Caco-2 (cell line): ENCODE measurements at regions not wholly inside any gene's neighbourhood (a gene's known extent, or its start where the extent isn't known, plus 50 kb on each side); places are given as distances from the start of the nearest gene placed in this dataset.

Source experiments
- BruUV-seq: library from RNA; stranded (reverse); fragments of 400-500 nt; replicated peaks from 2 replicates; lab custom pipeline; 2021; lab: Mats Ljungman, UMichigan
- CTCF ChIA-PET: fragments of 300-600 bp; sonication (Branson Sonifier 250); formaldehyde crosslinking; loops from one replicate; lab custom pipeline; 2022; ENCODE audit warnings: antibody characterized with exemption; lab: Charles Lee
- POLR2A ChIA-PET: fragments of 300-600 bp; sonication (Branson Sonifier 250); formaldehyde crosslinking; loops from one replicate; lab custom pipeline; 2022; ENCODE audit warnings: antibody characterized with exemption; lab: Charles Lee
- DNase-seq, 2 experiments: peaks; one replicate each; pipeline versions ENCODE4 v3.0.0 to v3.0.0-alpha.2; 2020 to 2022
- H3K27me3 ChIP-seq: replicated peaks from 2 replicates; pipeline ENCODE4 v1.6.0; 2011; ENCODE audit warnings: low read length; ENCODE audit not compliant: control insufficient read depth, insufficient read depth
- H3K36me3 ChIP-seq: 2 replicates; pipeline ENCODE4 v1.5.1; 2011; ENCODE audit warnings: low read length; ENCODE audit not compliant: control insufficient read depth, insufficient read depth
- H3K4me1 ChIP-seq: fragments of 250-450 bp; sonication (Bioruptor Pico); 2 replicates; pipeline ENCODE4 v1.5.1; 2020; ENCODE audit warnings: mild to moderate bottlenecking
- H3K4me3 ChIP-seq: 2 replicates; pipeline ENCODE4 v1.5.1; 2011; ENCODE audit warnings: low read depth, mild to moderate bottlenecking, control low read depth, low read length
- H3K9me3 ChIP-seq: fragments of 250-450 bp; sonication (Bioruptor Pico); 2 replicates; pipeline ENCODE4 v1.5.1; 2020; ENCODE audit warnings: mild to moderate bottlenecking, moderate library complexity
- H3K27ac Mint-ChIP-seq: one replicate; pipeline ENCODE4 v1.8.0; 2022; ENCODE audit warnings: mixed read lengths; ENCODE audit not compliant: unreplicated experiment
- H3K27me3 Mint-ChIP-seq: one replicate; pipeline ENCODE4 v1.8.0; 2022; ENCODE audit warnings: mixed read lengths; ENCODE audit not compliant: insufficient read depth, unreplicated experiment
- H3K36me3 Mint-ChIP-seq: one replicate; pipeline ENCODE4 v1.8.0; 2022; ENCODE audit warnings: mild to moderate bottlenecking, mixed read lengths; ENCODE audit not compliant: insufficient read depth, unreplicated experiment
- H3K4me1 Mint-ChIP-seq: one replicate; pipeline ENCODE4 v1.8.0; 2022; ENCODE audit warnings: low read depth, mixed read lengths; ENCODE audit not compliant: unreplicated experiment
- H3K4me3 Mint-ChIP-seq: one replicate; pipeline ENCODE4 v1.8.0; 2022; ENCODE audit warnings: mild to moderate bottlenecking, moderate library complexity, mixed read lengths; ENCODE audit not compliant: unreplicated experiment
- H3K9me3 Mint-ChIP-seq: one replicate; pipeline ENCODE4 v1.8.0; 2022; ENCODE audit warnings: mixed read lengths; ENCODE audit not compliant: unreplicated experiment
- intact Hi-C: fragments of 100-400 bp; cut with micrococcal nuclease; formaldehyde crosslinking; loops from one replicate; pipeline ENCODE4 v1.10.0; 2022; ENCODE audit not compliant: unreplicated experiment
- TF ChIP-seq, protein P1 (sequence below), 2 experiments: fragments of 200-600 bp in 1 of 2; IDR thresholded peaks; 1 replicate in 1 of 2; 2 replicates in 1 of 2; pipeline versions ENCODE4 v1.5.1 to v1.8.0; 2011 to 2022; ENCODE audit warnings: antibody characterized with exemption in 1 of 2, control low read depth in 1 of 2, inconsistent platforms in 1 of 2, low read depth in 1 of 2, low read length in 1 of 2, mild to moderate bottlenecking in 1 of 2, moderate library complexity in 1 of 2; ENCODE audit not compliant: insufficient read depth in 1 of 2, severe bottlenecking in 1 of 2, unreplicated experiment in 1 of 2

DNA sequence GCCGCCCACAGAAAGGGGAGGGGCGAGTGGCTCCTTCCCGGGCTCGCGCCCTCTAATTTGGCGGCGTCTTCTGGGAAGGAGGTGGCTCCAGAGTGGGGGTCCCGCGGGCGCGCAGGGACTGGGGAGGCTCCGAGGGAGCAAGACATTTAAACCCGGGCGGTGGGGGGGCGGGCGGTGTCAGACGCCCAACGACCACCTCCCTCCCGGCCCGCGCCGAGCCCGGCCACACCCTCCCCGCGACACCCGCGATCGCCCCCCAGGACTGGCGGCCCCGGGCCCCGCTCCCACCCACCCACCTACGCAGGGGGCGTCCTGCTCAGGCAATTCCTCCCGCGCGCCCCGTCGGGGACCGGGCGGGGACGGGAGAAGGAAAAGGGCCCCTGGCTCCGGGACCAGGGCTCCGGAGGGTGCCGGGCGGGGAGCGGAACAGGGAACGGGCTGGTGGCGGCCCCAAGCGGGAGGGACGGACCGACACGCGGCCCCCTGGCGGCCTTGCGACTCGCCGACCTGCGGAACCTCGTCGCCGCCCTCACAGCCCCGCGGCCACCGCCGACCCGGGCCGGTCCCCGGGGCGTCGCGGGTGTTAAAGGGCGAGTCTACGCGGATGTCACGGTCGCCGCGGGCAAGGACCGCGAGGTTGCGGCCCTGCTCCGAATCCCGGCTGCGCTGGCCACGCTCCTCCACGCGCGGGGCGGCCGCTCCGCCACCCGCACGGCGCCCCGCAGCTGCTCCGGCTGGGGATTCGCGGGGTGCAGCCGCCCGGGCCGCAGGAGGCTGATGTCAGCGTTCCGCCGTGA lies 94.0 kb upstream of the FMN2 start:
- no TSS peak for BruUV-seq
- Histone ChIP-seq H3K27me3 (no peaks in the 10 kb centered on the region), H3K9me3 (no peaks in the 10 kb centered on the region), H3K4me1 (no peaks in the 10 kb centered on the region), H3K4me3 (no peak overlapping the region), H3K36me3 (no peaks in the 10 kb centered on the region)
- TF ChIP-seq, protein P1, sequence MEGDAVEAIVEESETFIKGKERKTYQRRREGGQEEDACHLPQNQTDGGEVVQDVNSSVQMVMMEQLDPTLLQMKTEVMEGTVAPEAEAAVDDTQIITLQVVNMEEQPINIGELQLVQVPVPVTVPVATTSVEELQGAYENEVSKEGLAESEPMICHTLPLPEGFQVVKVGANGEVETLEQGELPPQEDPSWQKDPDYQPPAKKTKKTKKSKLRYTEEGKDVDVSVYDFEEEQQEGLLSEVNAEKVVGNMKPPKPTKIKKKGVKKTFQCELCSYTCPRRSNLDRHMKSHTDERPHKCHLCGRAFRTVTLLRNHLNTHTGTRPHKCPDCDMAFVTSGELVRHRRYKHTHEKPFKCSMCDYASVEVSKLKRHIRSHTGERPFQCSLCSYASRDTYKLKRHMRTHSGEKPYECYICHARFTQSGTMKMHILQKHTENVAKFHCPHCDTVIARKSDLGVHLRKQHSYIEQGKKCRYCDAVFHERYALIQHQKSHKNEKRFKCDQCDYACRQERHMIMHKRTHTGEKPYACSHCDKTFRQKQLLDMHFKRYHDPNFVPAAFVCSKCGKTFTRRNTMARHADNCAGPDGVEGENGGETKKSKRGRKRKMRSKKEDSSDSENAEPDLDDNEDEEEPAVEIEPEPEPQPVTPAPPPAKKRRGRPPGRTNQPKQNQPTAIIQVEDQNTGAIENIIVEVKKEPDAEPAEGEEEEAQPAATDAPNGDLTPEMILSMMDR (IDR thresholded peaks at IDR 0.05; ENCODE audit: insufficient read depth in 1 of 2, low read depth in 1 of 2, low read length in 1 of 2, severe bottlenecking in 1 of 2, unreplicated experiment in 1 of 2) = no peak
- Mint-ChIP-seq H3K36me3 (no peaks in the 10 kb centered on the region), H3K4me3 (no peak overlapping the region), H3K27me3 (peaks cover 3% of the 10 kb centered on the region), H3K27ac (no peak overlapping the region), H3K4me1 (no peaks in the 10 kb centered on the region), H3K9me3 (peaks cover 9% of the 10 kb centered on the region)
- POLR2A ChIA-PET = no interaction called here
- no peak for DNase-seq
- intact Hi-C loops = no loop called here
- CTCF ChIA-PET = no interaction called here

DNA sequence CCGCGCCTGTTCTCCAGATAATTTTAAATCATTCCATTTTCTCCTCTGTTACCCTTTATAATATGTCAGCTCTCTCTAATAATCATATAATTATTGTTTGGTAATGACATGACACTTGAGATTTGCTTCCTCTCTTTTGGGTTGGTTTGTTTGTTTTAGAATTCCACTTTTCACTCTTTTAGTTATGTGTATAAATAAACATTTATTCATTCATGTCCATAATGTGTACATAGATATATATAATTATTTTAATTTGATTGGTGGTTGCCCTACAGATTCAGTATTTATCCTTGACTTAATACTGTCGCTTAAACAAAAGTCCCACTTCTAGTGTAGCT lies 93.4 kb upstream of the FMN2 start:
- peaks cover 3% of the 10 kb centered on the region for H3K27me3 Mint-ChIP-seq
- peaks cover 9% of the 10 kb centered on the region for H3K9me3 Mint-ChIP-seq
- no peaks in the 10 kb centered on the region for H3K27me3 ChIP-seq
- intact Hi-C loops = no loop called here
- CTCF ChIA-PET = no interaction called here
- H3K9me3 ChIP-seq = no peaks in the 10 kb centered on the region
- no peaks in the 10 kb centered on the region for H3K36me3 ChIP-seq
- H3K27ac Mint-ChIP-seq = no peak overlapping the region
- DNase-seq = no peak
- BruUV-seq = no TSS peak
- H3K4me3 Mint-ChIP-seq = no peak overlapping the region
- no peaks in the 10 kb centered on the region for H3K36me3 Mint-ChIP-seq
- POLR2A ChIA-PET = no interaction called here
- H3K4me1 ChIP-seq = no peaks in the 10 kb centered on the region
- no peak overlapping the region for H3K4me3 ChIP-seq
- H3K4me1 Mint-ChIP-seq = no peaks in the 10 kb centered on the region
- TF ChIP-seq, protein P1 (IDR thresholded peaks at IDR 0.05; ENCODE audit: insufficient read depth in 1 of 2, low read depth in 1 of 2, low read length in 1 of 2, severe bottlenecking in 1 of 2, unreplicated experiment in 1 of 2) = no peak

DNA sequence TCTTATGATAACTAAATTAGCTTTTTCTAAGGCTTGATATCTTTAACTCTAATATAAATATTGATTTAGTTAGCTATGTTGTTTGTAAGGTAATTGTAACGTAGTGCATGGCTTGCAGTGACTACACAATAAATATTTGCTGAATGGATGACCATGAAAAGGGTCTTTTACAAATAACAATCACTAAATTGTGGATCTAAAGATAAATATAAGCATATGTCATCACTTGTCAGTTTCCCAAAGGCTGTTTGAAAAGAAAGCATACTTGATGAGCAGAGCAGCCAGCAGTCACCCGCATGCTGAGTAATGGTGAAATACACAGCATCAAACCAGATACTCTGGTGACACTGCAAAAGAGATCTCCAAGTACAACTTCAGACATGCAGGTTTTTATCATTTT lies 92.5 kb upstream of the FMN2 start:
- CTCF ChIA-PET = no interaction called here
- Mint-ChIP-seq H3K36me3 (no peaks in the 10 kb centered on the region), H3K9me3 (peaks cover 9% of the 10 kb centered on the region), H3K27ac (no peak overlapping the region), H3K27me3 (peaks cover 3% of the 10 kb centered on the region), H3K4me3 (no peak overlapping the region), H3K4me1 (no peaks in the 10 kb centered on the region)
- intact Hi-C loops = no loop called here
- no peaks in the 10 kb centered on the region for H3K4me1 ChIP-seq
- DNase-seq = no peak
- TF ChIP-seq, protein P1 (IDR thresholded peaks at IDR 0.05; ENCODE audit: insufficient read depth in 1 of 2, low read depth in 1 of 2, low read length in 1 of 2, severe bottlenecking in 1 of 2, unreplicated experiment in 1 of 2) = no peak
- no peaks in the 10 kb centered on the region for H3K36me3 ChIP-seq
- H3K9me3 ChIP-seq = no peaks in the 10 kb centered on the region
- POLR2A ChIA-PET = no interaction called here
- H3K27me3 ChIP-seq = no peaks in the 10 kb centered on the region
- H3K4me3 ChIP-seq = no peak overlapping the region
- no TSS peak for BruUV-seq
